Loucy (cell line): ENCODE measurements at regions not wholly inside any gene's neighbourhood (a gene's known extent, or its start where the extent isn't known, plus 50 kb on each side); places are given as distances from the start of the nearest gene placed in this dataset.

ENCODE experiments used
- H2AFZ ChIP-seq: fragments of 200-600 bp; sonication (generic); 2 replicates; pipeline ENCODE4 v1.6.0; 2016; ENCODE audit warnings: antibody characterized with exemption, mild to moderate bottlenecking, low read length, moderate library complexity
- H3F3A ChIP-seq: fragments of 200-600 bp; 2 replicates; pipeline ENCODE4 v1.6.0; 2016; ENCODE audit warnings: antibody characterized with exemption, low read depth, mild to moderate bottlenecking
- H3K27me3 ChIP-seq: fragments of 200-600 bp; sonication (generic); 2 replicates; pipeline ENCODE4 v1.6.1; 2014; ENCODE audit warnings: low read length, mild to moderate bottlenecking; ENCODE audit not compliant: insufficient read depth, poor library complexity, severe bottlenecking
- H3K36me3 ChIP-seq: fragments of 200-600 bp; sonication (generic); 2 replicates; pipeline ENCODE4 v1.6.1; 2016; ENCODE audit warnings: low read length; ENCODE audit not compliant: insufficient read depth
- H3K4me1 ChIP-seq: fragments of 200-600 bp; sonication (generic); 2 replicates; pipeline ENCODE4 v1.5.1; 2014; ENCODE audit warnings: low read length, mild to moderate bottlenecking; ENCODE audit not compliant: insufficient read depth, poor library complexity, severe bottlenecking
- H3K4me2 ChIP-seq: fragments of 200-600 bp; sonication (generic); 2 replicates; pipeline ENCODE4 v1.6.0; 2014; ENCODE audit warnings: antibody characterized with exemption, low read length, low read depth, mild to moderate bottlenecking; ENCODE audit not compliant: poor library complexity, severe bottlenecking
- H3K4me3 ChIP-seq: fragments of 200-600 bp; sonication (generic); 2 replicates; pipeline ENCODE4 v1.5.1; 2014; ENCODE audit warnings: low read length, mild to moderate bottlenecking, mixed read lengths; ENCODE audit not compliant: poor library complexity, severe bottlenecking
- H3K79me2 ChIP-seq: fragments of 200-600 bp; sonication (generic); 2 replicates; pipeline ENCODE4 v1.6.1; 2014; ENCODE audit warnings: low read length; ENCODE audit not compliant: insufficient read depth
- H3K9ac ChIP-seq: fragments of 200-600 bp; sonication (generic); 2 replicates; pipeline ENCODE4 v1.6.0; 2014; ENCODE audit warnings: mild to moderate bottlenecking, low read depth, low read length, moderate library complexity; ENCODE audit not compliant: poor library complexity, severe bottlenecking
- H3K9me2 ChIP-seq: fragments of 200-600 bp; sonication (generic); replicated peaks from 2 replicates; pipeline ENCODE4 v1.6.1; 2016; ENCODE audit warnings: low read depth, low read length, mixed read lengths
- H3K9me3 ChIP-seq: fragments of 200-600 bp; sonication (generic); 2 replicates; pipeline ENCODE4 v1.6.1; 2014; ENCODE audit warnings: mild to moderate bottlenecking, antibody characterized with exemption, low read length, low read depth; ENCODE audit not compliant: insufficient read depth
- H4K20me1 ChIP-seq: fragments of 200-600 bp; sonication (generic); 2 replicates; pipeline ENCODE4 v1.6.0; 2014; ENCODE audit warnings: antibody characterized with exemption, low read length, mild to moderate bottlenecking; ENCODE audit not compliant: insufficient read depth, poor library complexity, severe bottlenecking
- EZH2phosphoT487 ChIP-seq: fragments of 200-600 bp; IDR thresholded peaks from 2 replicates; pipeline ENCODE4 v1.6.1; 2018; ENCODE audit warnings: antibody characterized with exemption, mild to moderate bottlenecking, moderate library complexity, borderline replicate concordance
- TF ChIP-seq, protein P1 (sequence below): fragments of 200-600 bp; sonication (generic); conservative IDR thresholded peaks from 2 replicates; pipeline ENCODE4 v1.5.1; 2014; ENCODE audit warnings: mild to moderate bottlenecking, antibody characterized with exemption, low read length

GRCh38 chr5:156251076-156251475 is 75.9 kb upstream of the SGCD start:
- Histone ChIP-seq H3K79me2 (no peaks in the 10 kb centered on the region), H3K36me3 (no peaks in the 10 kb centered on the region), H3K4me2 (no peak overlapping the region), H3F3A (no peaks in the 10 kb centered on the region), H3K4me1 (no peaks in the 10 kb centered on the region), H3K4me3 (no peak overlapping the region), H3K9me3 (no peaks in the 10 kb centered on the region), H4K20me1 (no peaks in the 10 kb centered on the region), H3K9me2 (no peaks in the 10 kb centered on the region), H2AFZ (no peak overlapping the region), H3K27me3 (no peaks in the 10 kb centered on the region), H3K9ac (no peak overlapping the region)
- TF ChIP-seq, protein P1, sequence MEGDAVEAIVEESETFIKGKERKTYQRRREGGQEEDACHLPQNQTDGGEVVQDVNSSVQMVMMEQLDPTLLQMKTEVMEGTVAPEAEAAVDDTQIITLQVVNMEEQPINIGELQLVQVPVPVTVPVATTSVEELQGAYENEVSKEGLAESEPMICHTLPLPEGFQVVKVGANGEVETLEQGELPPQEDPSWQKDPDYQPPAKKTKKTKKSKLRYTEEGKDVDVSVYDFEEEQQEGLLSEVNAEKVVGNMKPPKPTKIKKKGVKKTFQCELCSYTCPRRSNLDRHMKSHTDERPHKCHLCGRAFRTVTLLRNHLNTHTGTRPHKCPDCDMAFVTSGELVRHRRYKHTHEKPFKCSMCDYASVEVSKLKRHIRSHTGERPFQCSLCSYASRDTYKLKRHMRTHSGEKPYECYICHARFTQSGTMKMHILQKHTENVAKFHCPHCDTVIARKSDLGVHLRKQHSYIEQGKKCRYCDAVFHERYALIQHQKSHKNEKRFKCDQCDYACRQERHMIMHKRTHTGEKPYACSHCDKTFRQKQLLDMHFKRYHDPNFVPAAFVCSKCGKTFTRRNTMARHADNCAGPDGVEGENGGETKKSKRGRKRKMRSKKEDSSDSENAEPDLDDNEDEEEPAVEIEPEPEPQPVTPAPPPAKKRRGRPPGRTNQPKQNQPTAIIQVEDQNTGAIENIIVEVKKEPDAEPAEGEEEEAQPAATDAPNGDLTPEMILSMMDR: no peak
- TF ChIP-seq EZH2phosphoT487: no peak

GRCh38 chr5:156253130-156253529 is 73.8 kb upstream of the SGCD start:
- Histone ChIP-seq H3K4me2 (no peak overlapping the region), H3K9me2 (no peaks in the 10 kb centered on the region), H3K9me3 (no peaks in the 10 kb centered on the region), H3K36me3 (no peaks in the 10 kb centered on the region), H3K9ac (no peak overlapping the region), H3F3A (no peaks in the 10 kb centered on the region), H2AFZ (no peak overlapping the region), H3K27me3 (no peaks in the 10 kb centered on the region), H3K4me3 (no peak overlapping the region), H3K4me1 (no peaks in the 10 kb centered on the region), H4K20me1 (no peaks in the 10 kb centered on the region), H3K79me2 (no peaks in the 10 kb centered on the region)
- no peak for TF ChIP-seq EZH2phosphoT487
- TF ChIP-seq, protein P1: no peak

- Histone ChIP-seq H3K79me2 (no peaks in the 10 kb centered on the region), H3K9me3 (no peaks in the 10 kb centered on the region), H3K4me3 (no peak overlapping the region), H4K20me1 (no peaks in the 10 kb centered on the region), H3K4me1 (no peaks in the 10 kb centered on the region), H3K9ac (no peak overlapping the region), H3K36me3 (no peaks in the 10 kb centered on the region), H3F3A (no peaks in the 10 kb centered on the region), H2AFZ (no peak overlapping the region), H3K4me2 (no peak overlapping the region), H3K9me2 (no peaks in the 10 kb centered on the region), H3K27me3 (no peaks in the 10 kb centered on the region)
- no peak for TF ChIP-seq EZH2phosphoT487
- TF ChIP-seq, protein P1: no peak
Observed at GRCh38 chr5:156254196-156254595, 72.8 kb upstream of the SGCD start.
